SHP77 (cell line): ENCODE measurements at regions not wholly inside any gene's neighbourhood (a gene's known extent, or its start where the extent isn't known, plus 50 kb on each side); places are given as distances from the start of the nearest gene placed in this dataset.
"Not testable (repeated sequence)": the region's sequence is repeated elsewhere in the genome, so short reads cannot be mapped to it uniquely, and the experiment has no call there.

Experiments
- DNase-seq, 2 experiments: peaks; one replicate each; lab custom pipeline; 2025; lab: John Stamatoyannopoulos, UW

GRCh38 chr6:92522589-92522988 is 896.8 kb downstream of the EPHA7 start:
- no peak for DNase-seq

GRCh38 chr6:92521553-92521952 is 897.8 kb downstream of the EPHA7 start:
- no peak for DNase-seq

DNA sequence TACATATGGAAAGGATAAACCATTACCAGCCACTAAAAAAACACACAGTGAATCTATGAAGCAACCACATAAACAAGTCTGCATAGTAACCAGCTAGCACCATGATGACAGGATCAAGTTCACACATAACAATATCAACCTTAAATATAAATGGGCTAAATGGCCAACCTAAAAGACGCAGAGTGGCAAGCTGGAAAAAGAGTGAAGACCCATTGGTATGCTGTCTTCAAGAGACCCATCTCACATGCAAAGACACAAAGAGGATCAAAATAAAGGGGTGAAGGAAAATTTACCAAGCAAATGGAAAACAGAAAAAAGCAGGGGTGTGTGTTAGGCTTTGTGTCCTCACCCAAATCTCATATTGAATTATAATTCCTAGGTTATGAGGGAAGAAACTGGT is 909.2 kb downstream of the EPHA7 start:
- DNase-seq = no peak

GRCh38 chr6:92507552-92507951 is 911.8 kb downstream of the EPHA7 start:
- no peak for DNase-seq

DNA sequence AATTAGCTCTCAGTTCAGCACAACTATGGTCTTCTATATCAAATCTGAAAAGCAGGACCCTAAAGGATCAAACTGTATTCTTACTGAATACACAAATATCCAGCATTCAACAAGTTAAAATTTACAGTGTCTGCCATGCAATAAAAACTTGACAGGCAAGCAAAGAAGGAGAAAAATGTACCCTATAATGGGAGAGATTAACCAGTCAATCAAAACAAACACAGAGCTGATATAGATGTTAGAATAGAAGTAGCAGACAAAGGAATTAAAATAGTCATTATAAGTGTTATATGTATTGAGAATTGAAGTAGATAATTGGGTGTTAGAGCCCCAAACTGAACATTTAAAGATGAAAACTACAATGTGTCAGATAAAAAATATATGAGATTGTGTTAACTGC is 914.9 kb downstream of the EPHA7 start:
- DNase-seq = no peak

DNA sequence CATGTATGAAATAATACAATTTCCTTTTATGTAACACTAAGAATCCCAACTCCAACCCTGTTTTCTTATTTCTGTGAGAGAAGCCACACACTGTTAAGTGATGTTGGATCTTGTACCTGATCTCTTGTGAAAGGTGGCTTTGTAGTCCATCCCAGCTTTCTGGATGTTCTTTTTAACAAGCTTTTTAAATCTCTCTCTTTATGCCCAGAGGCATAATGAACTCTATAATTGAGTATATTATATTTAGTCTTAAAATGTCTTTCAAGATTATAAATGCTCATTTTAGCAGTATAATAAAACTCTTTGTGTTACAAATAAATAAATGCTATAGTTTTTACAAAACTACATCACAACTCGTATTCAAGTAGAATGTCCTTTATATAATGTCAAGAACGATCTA is 922.1 kb downstream of the EPHA7 start:
- no peak for DNase-seq

GRCh38 chr6:92496527-92496926 is 922.8 kb downstream of the EPHA7 start:
- DNase-seq = no peak

DNA sequence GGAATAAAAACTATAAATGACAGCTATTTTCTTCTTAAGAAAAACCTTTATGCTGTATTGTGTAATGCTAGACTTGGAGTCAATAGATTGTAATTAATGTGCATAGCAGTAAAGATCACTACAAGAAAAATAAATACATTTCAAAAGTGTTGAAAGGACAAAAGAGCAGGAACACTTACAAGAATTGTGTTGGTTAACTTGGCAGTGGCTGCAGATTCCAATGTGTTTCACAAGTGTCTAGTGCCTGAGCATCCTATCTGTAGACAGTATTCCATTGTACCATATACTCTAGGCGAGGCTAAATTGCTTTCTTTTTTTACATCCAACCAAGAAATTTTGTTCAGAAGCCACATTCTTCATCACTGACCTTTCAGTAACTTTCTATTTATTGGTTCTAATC is 924.1 kb downstream of the EPHA7 start:
- DNase-seq = no peak

- DNase-seq = no peak
Measured at GRCh38 chr6:92485487-92485886, 933.9 kb downstream of the EPHA7 start.

- DNase-seq = no peak
Measured at GRCh38 chr6:92479831-92480230, 939.5 kb downstream of the EPHA7 start.

GRCh38 chr6:92473056-92473455 is 946.3 kb downstream of the EPHA7 start:
- DNase-seq = no peak

- DNase-seq = no peak
Measured at GRCh38 chr6:92469186-92469828, 950.1 kb downstream of the EPHA7 start.

- no peak for DNase-seq
Measured at GRCh38 chr6:92468066-92468465, 951.3 kb downstream of the EPHA7 start.

DNA sequence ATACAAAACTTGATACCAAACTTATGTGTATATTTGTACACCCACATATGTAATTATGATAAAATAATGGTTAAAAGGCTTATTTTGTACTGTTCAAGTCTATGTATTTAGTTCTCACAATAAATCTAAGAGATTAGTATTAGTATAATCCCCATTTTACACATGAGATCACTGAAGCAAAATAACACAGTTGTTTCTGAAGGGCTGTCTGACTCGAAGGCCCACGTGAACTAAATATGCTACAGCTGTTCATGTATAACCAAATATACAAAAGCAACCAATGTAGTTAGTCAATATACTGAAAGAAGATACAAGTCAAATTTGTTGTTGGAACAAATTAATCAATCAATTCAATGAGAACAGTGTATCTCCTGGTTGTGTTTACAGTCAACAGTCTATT is 959.2 kb downstream of the EPHA7 start:
- no peak for DNase-seq

DNA sequence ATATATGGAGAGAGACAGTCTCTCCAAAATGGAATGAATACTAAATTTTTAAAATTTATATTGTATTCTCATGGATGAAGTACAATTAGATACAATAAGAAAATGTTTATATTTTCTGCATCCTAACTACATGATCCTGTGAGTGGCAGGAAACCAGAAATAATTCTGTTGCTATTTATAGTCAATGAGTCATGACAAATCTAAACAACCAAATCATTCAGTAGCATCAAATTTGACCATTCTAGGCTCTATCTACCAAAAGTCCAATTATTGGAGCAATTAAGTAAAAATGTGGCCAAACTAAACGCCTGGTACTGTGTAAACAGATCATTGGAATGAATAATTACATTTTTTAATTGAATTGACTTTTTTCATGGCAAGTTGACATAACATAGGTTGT is 959.8 kb downstream of the EPHA7 start:
- no peak for DNase-seq

DNA sequence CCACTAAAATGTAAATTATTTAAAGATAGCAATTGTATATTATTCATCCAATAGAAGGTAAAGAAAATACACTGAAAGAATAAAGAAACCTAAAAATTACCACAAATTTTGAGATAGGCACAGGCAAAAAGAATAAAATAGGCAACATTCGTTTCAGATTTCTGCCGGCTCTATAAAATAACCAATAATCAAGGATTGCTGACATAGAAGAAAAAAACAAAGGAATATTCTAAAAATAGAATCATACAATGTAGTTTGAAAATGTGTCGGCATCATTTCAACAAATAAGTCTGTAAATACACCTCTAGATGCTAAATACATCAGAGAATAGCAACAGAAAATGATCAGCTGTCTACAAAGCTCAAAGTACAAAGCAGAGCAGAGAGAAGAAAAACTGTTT is 973.3 kb downstream of the EPHA7 start:
- no peak for DNase-seq

DNA sequence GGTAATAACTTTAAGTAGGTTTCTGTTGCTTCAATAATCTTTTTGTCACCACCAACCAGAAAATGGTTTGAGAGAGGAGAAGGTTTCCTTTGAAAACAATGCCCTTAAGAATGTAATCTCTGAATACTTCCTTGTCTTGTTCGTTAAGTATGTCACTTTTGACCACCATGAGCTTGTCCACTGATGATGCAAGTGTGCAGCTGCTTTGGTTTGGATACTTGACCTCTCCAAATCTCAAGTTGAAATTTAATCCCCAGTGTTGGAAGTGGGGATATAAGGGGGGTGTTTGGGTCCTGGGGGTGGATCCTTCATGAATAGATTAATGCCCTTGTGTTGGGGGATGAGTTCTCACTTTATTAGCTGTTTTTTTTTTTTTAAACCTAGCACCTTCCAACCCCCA is 985.4 kb downstream of the EPHA7 start:
- DNase-seq = no peak

DNA sequence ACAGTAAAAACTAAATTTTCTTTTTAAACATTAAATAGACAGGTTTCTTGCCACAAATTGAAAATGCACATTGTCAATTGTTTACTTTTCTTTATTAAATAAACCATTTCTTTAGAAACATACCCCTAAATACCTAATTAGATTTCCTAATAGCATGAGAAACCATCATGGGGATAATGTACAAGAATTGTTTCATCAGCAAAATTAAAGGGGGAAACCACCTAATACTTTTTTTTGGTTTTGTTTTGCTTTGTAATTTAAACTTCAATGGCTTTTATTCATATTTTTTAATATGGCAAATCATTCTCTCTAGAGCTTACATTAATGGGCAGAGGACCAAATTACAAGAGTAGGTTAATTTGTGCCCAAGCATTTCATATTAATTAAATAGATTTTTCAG is 987.9 kb downstream of the EPHA7 start:
- DNase-seq = no peak

GRCh38 chr6:92428448-92428847 is 990.9 kb downstream of the EPHA7 start:
- DNase-seq = no peak

DNA sequence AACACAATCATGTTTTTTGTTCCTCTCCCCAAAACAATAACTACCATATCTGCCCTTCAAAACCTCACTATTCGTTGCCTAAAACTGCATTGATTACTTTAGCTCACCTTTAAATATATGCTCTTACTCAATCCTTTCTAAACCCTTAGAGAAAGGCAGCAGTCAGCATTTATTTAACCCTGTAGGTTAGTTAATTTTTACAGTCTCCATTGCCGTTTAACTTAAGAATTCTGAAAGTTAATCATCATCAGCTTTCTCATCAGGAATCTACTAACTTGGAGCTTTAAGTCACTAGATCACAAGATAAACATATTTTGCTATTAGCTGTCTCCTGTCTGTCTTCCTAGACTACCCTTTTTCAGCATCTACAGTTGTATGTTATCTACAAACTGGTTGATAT is 991.9 kb downstream of the EPHA7 start:
- DNase-seq = no peak

DNA sequence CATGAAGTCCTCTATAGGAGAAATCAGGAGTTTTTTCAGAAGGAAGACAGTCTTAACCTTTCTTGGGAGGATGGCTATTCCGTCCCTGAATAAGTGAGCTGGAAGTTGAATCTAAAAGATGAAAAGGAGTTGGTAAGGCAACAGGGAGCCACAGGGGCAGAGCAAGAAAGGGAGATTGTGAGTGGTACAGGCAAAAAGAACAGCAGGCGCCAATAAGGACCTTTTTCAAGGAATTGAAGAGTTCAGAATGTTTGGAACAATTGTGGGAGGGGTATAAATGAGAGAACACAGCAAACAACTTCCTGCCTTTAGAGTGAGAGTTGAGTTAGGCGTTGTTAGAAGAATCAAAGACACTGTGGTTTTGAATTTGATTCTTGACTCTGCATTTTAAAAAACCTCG is 1003.7 kb downstream of the EPHA7 start:
- DNase-seq = no peak

DNA sequence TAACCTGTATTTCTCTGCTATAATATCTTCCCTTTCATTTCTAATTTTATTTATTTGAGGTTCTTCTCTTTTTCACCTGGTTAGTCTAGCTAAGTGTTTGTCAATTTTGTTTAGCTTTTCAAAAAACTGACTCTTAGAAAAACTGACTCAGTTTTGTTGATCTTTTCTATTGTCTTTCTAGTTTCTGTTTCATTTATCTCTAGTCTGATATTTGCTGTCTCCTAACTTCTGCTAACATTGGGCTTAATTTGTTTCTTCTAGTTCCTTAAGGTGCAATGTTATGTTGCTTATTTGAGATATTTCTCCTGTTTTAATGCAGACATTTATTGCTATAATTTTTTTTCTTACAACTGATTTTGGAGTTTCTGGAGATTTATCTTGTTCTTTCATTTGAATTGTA is 1011.0 kb downstream of the EPHA7 start:
- DNase-seq = no peak

DNA sequence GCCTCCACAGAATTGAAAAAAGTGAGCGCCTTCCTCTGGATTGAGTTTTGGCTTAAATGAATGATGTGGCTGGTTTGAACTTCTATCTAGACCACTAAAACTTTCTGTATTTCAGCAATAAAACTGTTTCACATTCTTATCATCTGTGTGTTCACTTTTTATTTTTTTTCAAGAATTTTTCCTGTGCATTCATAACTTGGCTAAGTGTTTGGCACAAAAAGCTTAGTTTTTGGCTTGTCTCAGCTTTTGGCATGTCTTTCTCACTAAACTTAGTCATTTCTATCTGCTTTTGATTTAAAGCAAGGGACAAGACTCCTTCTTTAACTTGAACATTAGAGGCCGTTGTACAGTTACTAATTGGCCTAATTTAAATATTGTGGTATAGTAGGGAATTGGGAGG is 1015.1 kb downstream of the EPHA7 start:
- no peak for DNase-seq

DNA sequence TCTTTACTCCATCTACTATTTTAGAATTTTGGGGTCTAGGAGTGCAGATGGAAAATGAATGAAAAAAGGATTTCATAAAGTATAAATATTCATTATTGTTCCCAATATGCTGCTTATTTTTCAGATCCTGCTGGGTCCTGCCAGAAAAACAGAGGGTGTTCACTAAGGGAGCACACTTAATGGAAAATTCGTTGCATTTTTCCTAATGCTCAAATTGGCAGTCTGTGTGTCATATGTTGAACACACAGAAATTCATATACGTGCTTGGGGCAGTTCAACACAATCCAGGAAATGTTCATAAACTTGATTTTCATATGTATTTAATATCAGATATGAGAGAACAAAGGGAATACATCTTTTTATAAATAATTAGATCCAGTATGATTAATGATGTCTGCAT is 1019.4 kb downstream of the EPHA7 start:
- DNase-seq = no peak

- not testable (repeated sequence) for DNase-seq
Measured at GRCh38 chr6:92388706-92389105, 1030.7 kb downstream of the EPHA7 start.
